ENCODE measurements at regions not wholly inside any gene's neighbourhood (a gene's known extent, or its start where the extent isn't known, plus 50 kb on each side); places are given as distances from the start of the nearest gene placed in this dataset.

DNA sequence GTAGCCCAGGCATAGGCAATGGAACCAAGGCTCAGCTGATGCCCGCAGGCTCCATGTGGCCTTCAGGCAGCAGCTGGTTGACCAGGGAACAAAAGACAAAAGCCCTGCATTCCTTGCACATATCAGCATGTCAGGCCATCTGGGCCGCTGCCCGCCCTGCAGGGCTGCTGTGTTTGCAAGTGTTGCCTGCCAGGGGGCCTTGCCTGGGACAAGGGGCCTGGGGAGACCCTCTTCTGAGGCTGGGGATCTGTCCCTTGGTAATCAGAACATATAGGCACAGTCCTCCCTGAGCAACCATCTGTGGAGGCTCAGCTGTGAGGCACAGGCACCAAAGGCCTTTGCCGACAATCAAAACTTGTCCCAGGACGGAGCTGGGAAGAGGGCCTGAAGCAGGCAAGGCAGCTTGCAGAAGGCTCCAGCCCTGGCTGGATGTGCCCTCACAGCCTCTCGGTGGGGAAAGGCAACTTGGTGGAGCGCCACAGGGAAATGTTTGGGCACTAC, 138.2 kb downstream of the TPRA1 start:
- no peaks in the 10 kb centered on the region for H3K36me3 ChIP-seq (ENCODE audit: control insufficient read depth, insufficient read depth, low read length)
- H3K27me3 ChIP-seq (ENCODE audit: control insufficient read depth, insufficient read depth, low read length, poor library complexity, severe bottlenecking): peaks cover 46% of the 10 kb centered on the region
- no peak overlapping the region for H3K4me3 ChIP-seq (ENCODE audit: low read length)
- DNase-seq: peak; percentile 53
- peaks cover 12% of the 10 kb centered on the region for H3K4me1 Mint-ChIP-seq
- peaks cover 64% of the 10 kb centered on the region for H3K27me3 Mint-ChIP-seq (ENCODE audit: insufficient read depth)
- no peaks in the 10 kb centered on the region for H3K9me3 Mint-ChIP-seq
- H3K9ac ChIP-seq (ENCODE audit: extremely low read depth, low read length, poor library complexity, severe bottlenecking): no peak overlapping the region
- no peaks in the 10 kb centered on the region for H3K9me3 ChIP-seq (ENCODE audit: control insufficient read depth, low read length)
- H3K4me3 Mint-ChIP-seq: no peak overlapping the region
- WGBS, 2 experiments (ENCODE audit: insufficient coverage in 1 of 2, insufficient read length in 1 of 2): 50 to 73% methylated on average over 4 to 7 of the region's 7 CpGs
- H3K27ac ChIP-seq (ENCODE audit: low read depth, low read length): peak overlapping the region; percentile 59
- TF ChIP-seq, protein P1, sequence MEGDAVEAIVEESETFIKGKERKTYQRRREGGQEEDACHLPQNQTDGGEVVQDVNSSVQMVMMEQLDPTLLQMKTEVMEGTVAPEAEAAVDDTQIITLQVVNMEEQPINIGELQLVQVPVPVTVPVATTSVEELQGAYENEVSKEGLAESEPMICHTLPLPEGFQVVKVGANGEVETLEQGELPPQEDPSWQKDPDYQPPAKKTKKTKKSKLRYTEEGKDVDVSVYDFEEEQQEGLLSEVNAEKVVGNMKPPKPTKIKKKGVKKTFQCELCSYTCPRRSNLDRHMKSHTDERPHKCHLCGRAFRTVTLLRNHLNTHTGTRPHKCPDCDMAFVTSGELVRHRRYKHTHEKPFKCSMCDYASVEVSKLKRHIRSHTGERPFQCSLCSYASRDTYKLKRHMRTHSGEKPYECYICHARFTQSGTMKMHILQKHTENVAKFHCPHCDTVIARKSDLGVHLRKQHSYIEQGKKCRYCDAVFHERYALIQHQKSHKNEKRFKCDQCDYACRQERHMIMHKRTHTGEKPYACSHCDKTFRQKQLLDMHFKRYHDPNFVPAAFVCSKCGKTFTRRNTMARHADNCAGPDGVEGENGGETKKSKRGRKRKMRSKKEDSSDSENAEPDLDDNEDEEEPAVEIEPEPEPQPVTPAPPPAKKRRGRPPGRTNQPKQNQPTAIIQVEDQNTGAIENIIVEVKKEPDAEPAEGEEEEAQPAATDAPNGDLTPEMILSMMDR (conservative IDR thresholded peaks at IDR 0.05): no peak
- peaks cover 3% of the 10 kb centered on the region for H3K4me1 ChIP-seq (ENCODE audit: control insufficient read depth, insufficient read depth, low read length)
- H3K27ac Mint-ChIP-seq: no peak overlapping the region
- H3K36me3 Mint-ChIP-seq (ENCODE audit: low read depth): no peaks in the 10 kb centered on the region

DNA sequence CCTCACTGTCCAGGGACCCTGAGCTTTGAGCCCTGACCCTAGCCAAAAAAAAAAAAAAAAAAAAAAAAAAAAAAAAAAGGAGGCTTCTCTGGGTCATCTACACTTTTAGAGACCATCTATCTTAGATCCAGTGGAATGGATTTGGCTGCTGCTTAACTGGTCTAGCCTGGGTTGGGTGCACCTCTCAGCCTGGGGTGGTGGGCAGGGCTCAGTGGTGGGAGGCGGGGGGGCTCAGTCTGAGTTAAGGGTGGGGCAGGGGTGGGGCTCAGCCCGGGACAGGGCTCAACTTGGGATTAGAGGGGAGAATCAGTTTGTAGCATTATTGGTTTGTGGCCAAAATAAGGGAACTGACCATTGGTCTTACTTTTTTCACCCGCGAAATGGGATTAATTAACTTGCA, 139.2 kb downstream of the TPRA1 start:
- TF ChIP-seq, protein P1 (conservative IDR thresholded peaks at IDR 0.05): no peak
- Mint-ChIP-seq H3K27me3 (ENCODE audit: insufficient read depth) (peaks cover 54% of the 10 kb centered on the region), H3K4me3 (no peak overlapping the region), H3K27ac (no peak overlapping the region), H3K4me1 (peaks cover 8% of the 10 kb centered on the region), H3K9me3 (no peaks in the 10 kb centered on the region), H3K36me3 (ENCODE audit: low read depth) (no peaks in the 10 kb centered on the region)
- Histone ChIP-seq H3K4me3 (ENCODE audit: low read length) (no peak overlapping the region), H3K9me3 (ENCODE audit: control insufficient read depth, low read length) (no peaks in the 10 kb centered on the region), H3K9ac (ENCODE audit: extremely low read depth, low read length, poor library complexity, severe bottlenecking) (no peak overlapping the region), H3K36me3 (ENCODE audit: control insufficient read depth, insufficient read depth, low read length) (no peaks in the 10 kb centered on the region), H3K4me1 (ENCODE audit: control insufficient read depth, insufficient read depth, low read length) (peaks cover 3% of the 10 kb centered on the region), H3K27ac (ENCODE audit: low read depth, low read length) (no peak overlapping the region), H3K27me3 (ENCODE audit: control insufficient read depth, insufficient read depth, low read length, poor library complexity, severe bottlenecking) (peaks cover 35% of the 10 kb centered on the region)
- WGBS, 2 experiments (ENCODE audit: insufficient coverage in 1 of 2, insufficient read length in 1 of 2): 98 to 100% methylated on average over 3 to 4 of the region's 4 CpGs
- peak; percentile 1 for DNase-seq

DNA sequence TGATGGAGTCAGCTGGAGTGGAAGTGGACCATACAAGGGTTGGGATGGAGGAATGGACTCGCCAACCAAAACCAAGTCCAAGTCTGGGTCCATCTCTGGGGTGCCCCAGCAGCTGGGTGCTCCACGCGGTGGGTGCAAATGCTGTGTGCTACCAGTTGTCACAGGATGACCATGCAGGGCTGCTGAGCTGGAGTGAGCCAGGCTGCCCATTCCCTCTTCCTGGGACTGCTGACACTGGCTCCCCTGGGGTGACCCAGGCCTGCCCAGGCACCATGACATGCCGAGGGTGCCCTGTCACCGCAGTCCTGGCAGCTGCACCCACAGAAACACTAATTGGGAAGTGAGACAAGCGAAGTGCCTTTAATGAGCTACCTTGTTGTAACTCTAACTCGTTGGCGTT, 140.2 kb downstream of the TPRA1 start:
- 91 to 93% methylated on average over 4 to 8 of the region's 8 CpGs for WGBS, 2 experiments (ENCODE audit: insufficient coverage in 1 of 2, insufficient read length in 1 of 2)
- no peaks in the 10 kb centered on the region for H3K36me3 ChIP-seq (ENCODE audit: control insufficient read depth, insufficient read depth, low read length)
- H3K9ac ChIP-seq (ENCODE audit: extremely low read depth, low read length, poor library complexity, severe bottlenecking): no peak overlapping the region
- no peak overlapping the region for H3K27ac ChIP-seq (ENCODE audit: low read depth, low read length)
- no peaks in the 10 kb centered on the region for H3K9me3 ChIP-seq (ENCODE audit: control insufficient read depth, low read length)
- Mint-ChIP-seq H3K36me3 (ENCODE audit: low read depth) (no peaks in the 10 kb centered on the region), H3K4me1 (peaks cover 3% of the 10 kb centered on the region), H3K27me3 (ENCODE audit: insufficient read depth) (peaks cover 45% of the 10 kb centered on the region), H3K4me3 (no peak overlapping the region), H3K9me3 (no peaks in the 10 kb centered on the region), H3K27ac (no peak overlapping the region)
- peak; percentile 29 for DNase-seq
- H3K27me3 ChIP-seq (ENCODE audit: control insufficient read depth, insufficient read depth, low read length, poor library complexity, severe bottlenecking): peaks cover 27% of the 10 kb centered on the region
- H3K4me3 ChIP-seq (ENCODE audit: low read length): no peak overlapping the region
- TF ChIP-seq, protein P1 (conservative IDR thresholded peaks at IDR 0.05): no peak
- peaks cover 3% of the 10 kb centered on the region for H3K4me1 ChIP-seq (ENCODE audit: control insufficient read depth, insufficient read depth, low read length)
